Keratinocyte (primary cell): ENCODE measurements at regions not wholly inside any gene's neighbourhood (a gene's known extent, or its start where the extent isn't known, plus 50 kb on each side); places are given as distances from the start of the nearest gene placed in this dataset.

ENCODE experiments used
- EZH2 ChIP-seq: IDR thresholded peaks from one replicate; pipeline ENCODE4 v1.6.1; 2012; ENCODE audit warnings: inconsistent platforms, mild to moderate bottlenecking, low read length, moderate library complexity
- TF ChIP-seq, protein P1 (sequence below), 3 experiments: IDR thresholded peaks in 1 of 3; conservative IDR thresholded peaks in 1 of 3; optimal IDR thresholded peaks in 1 of 3; 2 replicates in 2 of 3; 3 replicates in 1 of 3; pipeline versions ENCODE3 to v1.5.1; 2011; ENCODE audit warnings: low read length in 3 of 3, mild to moderate bottlenecking in 3 of 3, moderate library complexity in 2 of 3, control low read depth in 1 of 3, inconsistent platforms in 1 of 3; ENCODE audit not compliant: insufficient read depth in 2 of 3; ENCODE audit errors: extremely low read depth in 1 of 3

- TF ChIP-seq, protein P1, sequence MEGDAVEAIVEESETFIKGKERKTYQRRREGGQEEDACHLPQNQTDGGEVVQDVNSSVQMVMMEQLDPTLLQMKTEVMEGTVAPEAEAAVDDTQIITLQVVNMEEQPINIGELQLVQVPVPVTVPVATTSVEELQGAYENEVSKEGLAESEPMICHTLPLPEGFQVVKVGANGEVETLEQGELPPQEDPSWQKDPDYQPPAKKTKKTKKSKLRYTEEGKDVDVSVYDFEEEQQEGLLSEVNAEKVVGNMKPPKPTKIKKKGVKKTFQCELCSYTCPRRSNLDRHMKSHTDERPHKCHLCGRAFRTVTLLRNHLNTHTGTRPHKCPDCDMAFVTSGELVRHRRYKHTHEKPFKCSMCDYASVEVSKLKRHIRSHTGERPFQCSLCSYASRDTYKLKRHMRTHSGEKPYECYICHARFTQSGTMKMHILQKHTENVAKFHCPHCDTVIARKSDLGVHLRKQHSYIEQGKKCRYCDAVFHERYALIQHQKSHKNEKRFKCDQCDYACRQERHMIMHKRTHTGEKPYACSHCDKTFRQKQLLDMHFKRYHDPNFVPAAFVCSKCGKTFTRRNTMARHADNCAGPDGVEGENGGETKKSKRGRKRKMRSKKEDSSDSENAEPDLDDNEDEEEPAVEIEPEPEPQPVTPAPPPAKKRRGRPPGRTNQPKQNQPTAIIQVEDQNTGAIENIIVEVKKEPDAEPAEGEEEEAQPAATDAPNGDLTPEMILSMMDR (optimal IDR thresholded peaks at IDR 0.05 in 1 of 3, IDR thresholded peaks at IDR 0.05 in 1 of 3, conservative IDR thresholded peaks at IDR 0.05 in 1 of 3; ENCODE audit: extremely low read depth in 1 of 3, insufficient read depth in 2 of 3, low read length in 3 of 3): no peak
- no peak for TF ChIP-seq EZH2
These were observed 126.1 kb downstream of the TRIM29 start for GRCh38 chr11:120011836-120012235.
